Activated naive CD4-positive, alpha-beta T cell treated with anti-CD3 and anti-CD28 coated beads, Interleukin-2, amount 50 U/mL, for 72 hours (primary cell): ENCODE measurements at regions not wholly inside any gene's neighbourhood (a gene's known extent, or its start where the extent isn't known, plus 50 kb on each side); places are given as distances from the start of the nearest gene placed in this dataset.

ENCODE experiments used
- ATAC-seq, 2 donors: fragments of 150-1000 bp; cut with Tn5 transposase; 2 replicates each; pipeline ENCODE4 v1.10.0; 2021; ENCODE audit warnings: mild to moderate bottlenecking in 2 of 2, moderate library complexity in 2 of 2
- DNase-seq, 2 donors: peaks; one replicate each; pipeline ENCODE4 v3.0.0; 2021 to 2022; ENCODE audit warnings: low spot score in 2 of 2
- H3K27ac Mint-ChIP-seq, 2 donors: one replicate each; pipeline ENCODE4 v1.8.0; 2022; ENCODE audit warnings: mild to moderate bottlenecking in 2 of 2, mixed read lengths in 2 of 2
- H3K36me3 Mint-ChIP-seq, 2 donors: one replicate each; pipeline ENCODE4 v1.8.0; 2022; ENCODE audit warnings: mixed read lengths in 2 of 2
- H3K9me3 Mint-ChIP-seq, 2 donors: one replicate each; pipeline ENCODE4 v1.8.0; 2022; ENCODE audit warnings: mixed read lengths in 2 of 2

DNA sequence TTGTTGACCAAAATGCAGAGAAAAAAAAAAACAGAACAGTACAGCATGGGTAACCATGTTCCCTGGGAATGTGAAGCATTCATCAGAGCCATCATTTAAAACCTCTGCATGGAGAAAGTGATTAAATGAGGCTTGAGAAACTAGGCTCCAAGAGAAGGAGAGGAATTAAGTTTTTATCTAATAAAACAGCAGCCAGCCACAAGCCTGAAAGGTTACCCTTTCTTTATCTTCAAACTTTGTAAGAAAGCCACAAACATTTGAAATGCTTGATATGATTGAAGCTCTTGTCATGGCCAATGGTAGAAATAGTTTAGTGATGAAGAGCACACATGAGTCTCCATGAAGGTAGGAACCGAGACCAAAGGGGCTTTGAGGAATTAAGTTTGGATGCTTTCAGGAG lies 144.9 kb upstream of the SYT1 start:
- Mint-ChIP-seq H3K27ac (no peak overlapping the region), H3K9me3 (peaks cover 7 to 15% of the 10 kb centered on the region in 2 donors), H3K36me3 (no peaks in the 10 kb centered on the region)
- no peak for DNase-seq
- no peak for ATAC-seq

DNA sequence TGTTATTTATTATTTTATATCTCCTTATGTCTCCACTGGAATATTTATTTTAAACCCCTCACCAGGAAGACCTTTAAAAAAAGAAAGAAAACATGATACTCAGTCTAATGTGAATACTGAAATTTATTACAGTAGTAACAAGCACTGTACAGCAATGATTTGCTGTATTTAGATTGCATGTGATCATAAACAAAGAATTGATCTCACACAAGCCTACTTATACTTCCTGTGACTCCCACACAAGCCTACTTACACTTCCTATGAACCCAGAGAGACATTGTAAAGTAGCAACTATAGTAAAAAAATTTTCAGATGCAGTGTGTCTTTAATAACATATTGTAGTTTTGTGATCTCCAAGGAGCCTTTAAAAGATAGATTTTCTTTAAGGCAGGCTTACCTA lies 142.7 kb upstream of the SYT1 start:
- H3K27ac Mint-ChIP-seq = no peak overlapping the region
- no peaks in the 10 kb centered on the region for H3K36me3 Mint-ChIP-seq
- ATAC-seq = no peak
- H3K9me3 Mint-ChIP-seq = peaks cover 11 to 20% of the 10 kb centered on the region in 2 donors
- DNase-seq = no peak

DNA sequence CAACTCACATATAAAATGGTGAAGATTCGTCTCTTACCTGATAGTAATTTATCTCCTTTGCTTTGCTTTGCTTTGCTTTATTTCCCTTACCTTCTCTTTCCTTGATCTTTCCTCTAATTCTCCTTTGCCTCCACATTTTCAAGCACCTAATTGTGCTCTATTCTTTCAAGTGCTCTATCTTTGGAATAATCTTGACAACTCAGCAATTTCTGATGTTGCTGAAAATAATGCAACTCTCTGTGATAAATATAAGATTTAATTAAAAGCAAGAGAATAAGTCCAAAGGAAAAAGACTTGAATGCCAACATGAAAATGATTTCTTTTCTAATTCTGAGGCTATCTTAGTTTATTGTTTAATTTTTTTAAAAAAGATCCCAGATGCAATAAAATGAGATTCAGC lies 139.5 kb upstream of the SYT1 start:
- no peak overlapping the region for H3K27ac Mint-ChIP-seq
- H3K9me3 Mint-ChIP-seq = peaks cover 9 to 15% of the 10 kb centered on the region in 2 donors
- H3K36me3 Mint-ChIP-seq = no peaks in the 10 kb centered on the region
- ATAC-seq = no peak
- no peak for DNase-seq

DNA sequence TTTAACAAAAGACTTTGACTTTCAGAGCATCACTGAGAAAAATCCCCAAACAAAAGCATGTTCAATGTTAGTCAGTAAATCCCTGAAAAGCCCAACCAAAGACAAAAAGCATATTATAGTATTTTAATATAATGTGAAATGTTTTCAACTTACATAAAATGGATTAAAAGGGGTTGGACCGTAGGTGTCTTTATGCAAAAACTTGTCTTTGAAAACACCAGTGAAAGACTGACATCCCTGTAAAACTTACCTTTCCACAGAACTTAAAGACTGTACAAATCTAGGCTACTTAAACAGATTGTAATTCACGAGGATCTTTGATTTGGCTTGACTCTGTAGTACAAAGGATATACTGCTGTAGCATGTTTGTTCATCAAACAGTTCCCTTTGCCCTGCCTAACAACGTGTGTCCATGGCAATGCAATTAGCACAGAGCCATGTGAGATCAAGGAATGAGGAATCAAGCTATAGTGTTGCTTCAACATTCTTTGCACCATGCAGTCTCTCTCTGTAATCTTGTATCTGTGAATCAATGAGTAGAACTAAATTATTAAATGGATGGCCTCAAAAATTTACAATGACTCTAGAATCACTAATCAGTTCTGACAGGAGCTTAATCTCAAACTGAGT lies 138.5 kb upstream of the SYT1 start:
- Mint-ChIP-seq H3K9me3 (peaks cover 9 to 13% of the 10 kb centered on the region in 2 donors), H3K27ac (no peak overlapping the region), H3K36me3 (no peaks in the 10 kb centered on the region)
- ATAC-seq (no peak), DNase-seq (no peak)

DNA sequence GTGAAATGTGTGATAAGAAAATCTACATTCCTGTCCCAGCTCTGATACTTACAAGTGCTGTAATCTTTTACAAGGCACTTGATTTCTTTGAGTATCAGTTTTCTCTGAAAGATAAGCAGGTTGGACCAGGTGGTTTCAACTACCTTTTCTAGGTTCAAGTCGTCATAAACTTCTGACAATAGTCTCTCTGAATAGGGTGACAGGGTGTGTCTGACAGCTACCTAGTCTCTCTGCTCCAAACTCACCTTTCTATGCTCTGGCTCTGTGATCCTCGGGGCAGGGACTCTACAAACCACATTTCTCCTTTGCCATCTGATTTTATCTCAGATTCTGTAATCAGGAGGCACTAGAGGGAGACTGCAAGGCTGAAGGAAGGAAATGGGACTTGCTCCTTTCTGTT lies 137.7 kb upstream of the SYT1 start:
- DNase-seq = no peak
- ATAC-seq = no peak
- Mint-ChIP-seq H3K9me3 (peaks cover 10% of the 10 kb centered on the region in 2 donors), H3K27ac (no peak overlapping the region), H3K36me3 (no peaks in the 10 kb centered on the region)

DNA sequence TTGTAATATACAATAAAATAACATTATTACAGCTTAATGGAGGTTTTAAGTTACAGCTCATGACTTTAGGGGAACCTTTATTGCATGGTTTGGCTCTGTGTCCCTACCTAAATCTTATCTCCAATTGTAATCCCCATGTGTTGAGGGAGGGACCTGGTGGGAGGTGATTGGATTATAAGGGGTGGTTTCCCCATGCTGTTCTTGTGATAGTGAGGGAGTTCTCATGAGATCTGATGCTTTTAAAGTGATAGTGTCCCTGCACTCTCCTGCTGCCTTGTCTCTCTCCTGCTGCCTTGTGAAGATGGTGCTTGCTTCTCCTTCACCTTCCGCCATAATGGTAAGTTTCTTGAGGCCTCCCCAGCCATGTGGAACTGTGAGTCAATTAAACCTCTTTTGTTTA lies 132.1 kb upstream of the SYT1 start:
- ATAC-seq = no peak

DNA sequence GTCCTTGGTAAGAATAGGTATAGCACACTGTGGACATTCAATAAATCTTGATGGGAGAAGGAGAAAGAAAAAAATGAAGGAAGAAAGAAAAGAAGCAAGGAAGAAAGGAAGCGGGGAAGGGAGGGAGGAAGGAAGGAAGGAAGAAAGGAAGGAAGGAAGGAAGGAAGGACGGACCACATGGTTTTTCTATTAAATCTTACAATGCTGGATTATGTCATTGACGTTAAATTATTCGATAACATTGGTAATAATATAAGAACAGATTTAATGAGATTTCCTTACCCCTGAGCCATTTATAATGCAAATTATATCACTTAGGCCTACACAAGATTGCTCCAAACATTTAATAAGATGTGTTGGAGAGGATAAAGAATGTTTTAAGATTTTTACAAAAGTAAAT lies 124.9 kb upstream of the SYT1 start:
- no peaks in the 10 kb centered on the region for H3K36me3 Mint-ChIP-seq
- H3K9me3 Mint-ChIP-seq = peaks cover 9 to 23% of the 10 kb centered on the region in 2 donors
- DNase-seq = no peak
- no peak for ATAC-seq
- no peak overlapping the region for H3K27ac Mint-ChIP-seq

More for the DNA sequence above, 132.1 kb upstream of the SYT1 start:
- no peak for DNase-seq
- Mint-ChIP-seq H3K36me3 (no peaks in the 10 kb centered on the region), H3K27ac (no peak overlapping the region), H3K9me3 (peaks cover 10 to 14% of the 10 kb centered on the region in 2 donors)

DNA sequence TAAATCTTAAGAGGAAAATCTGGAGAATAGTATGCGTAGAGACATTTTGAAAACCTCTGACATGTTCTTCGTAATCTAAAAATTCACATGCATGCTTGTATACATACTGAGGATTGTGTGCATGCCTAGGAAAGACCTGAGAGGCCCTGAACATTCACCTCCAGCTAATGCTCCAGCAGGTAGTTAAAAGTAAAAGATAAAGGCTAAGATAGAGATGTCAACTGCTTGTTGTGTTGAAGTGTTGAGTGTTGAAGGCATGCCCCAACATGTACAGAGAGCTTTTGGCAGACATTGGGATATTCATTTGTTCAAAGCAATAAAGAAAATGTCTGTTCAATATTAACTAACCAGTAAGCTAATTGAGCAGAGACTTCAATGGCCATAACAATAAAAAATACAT lies 118.6 kb upstream of the SYT1 start:
- no peak for DNase-seq
- Mint-ChIP-seq H3K36me3 (no peaks in the 10 kb centered on the region), H3K9me3 (peaks cover 19 to 24% of the 10 kb centered on the region in 2 donors), H3K27ac (no peak overlapping the region)
- no peak for ATAC-seq

DNA sequence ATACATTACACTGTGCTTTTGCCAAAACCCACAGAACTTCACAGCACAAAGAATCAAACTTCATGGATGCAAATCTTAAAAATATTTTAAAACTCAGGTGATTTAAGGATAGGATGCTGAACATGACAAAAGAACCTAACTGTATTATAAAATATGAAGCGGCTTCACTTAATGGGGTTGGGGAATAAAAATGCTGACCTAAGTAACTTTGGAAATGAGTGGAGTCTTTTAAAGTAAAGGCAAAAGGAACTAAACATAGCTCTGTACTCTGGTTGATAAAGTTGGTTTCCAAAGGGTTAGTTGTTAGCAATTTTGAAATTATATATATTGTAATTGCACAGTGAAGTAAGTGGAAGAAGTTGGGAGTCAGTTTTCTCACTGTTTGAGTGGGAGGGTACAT lies 111.5 kb upstream of the SYT1 start:
- ATAC-seq = no peak
- DNase-seq = no peak
- Mint-ChIP-seq H3K27ac (no peak overlapping the region), H3K36me3 (no peaks in the 10 kb centered on the region), H3K9me3 (peaks cover 9 to 14% of the 10 kb centered on the region in 2 donors)

DNA sequence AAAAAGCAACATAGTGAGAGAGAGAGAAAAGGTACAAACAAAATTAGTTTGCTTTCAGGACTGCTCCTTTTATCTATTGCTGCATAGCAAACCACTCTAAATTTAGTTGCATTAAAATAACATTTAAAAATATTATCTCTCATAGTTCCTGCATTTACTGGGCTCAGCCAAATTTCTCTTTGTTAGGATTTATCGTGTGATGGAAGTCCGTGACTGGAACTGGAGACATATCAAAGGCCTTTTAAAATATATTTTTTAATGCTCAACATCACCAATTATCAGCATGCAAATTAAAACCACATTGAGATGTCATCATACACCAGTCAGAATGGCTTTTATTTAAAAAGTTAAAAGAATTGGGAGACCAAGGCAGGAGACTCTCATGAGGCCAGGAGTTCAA lies 107.6 kb upstream of the SYT1 start:
- Mint-ChIP-seq H3K36me3 (no peaks in the 10 kb centered on the region), H3K27ac (no peak overlapping the region), H3K9me3 (peaks cover 10 to 28% of the 10 kb centered on the region in 2 donors)
- DNase-seq (no peak), ATAC-seq (no peak)

DNA sequence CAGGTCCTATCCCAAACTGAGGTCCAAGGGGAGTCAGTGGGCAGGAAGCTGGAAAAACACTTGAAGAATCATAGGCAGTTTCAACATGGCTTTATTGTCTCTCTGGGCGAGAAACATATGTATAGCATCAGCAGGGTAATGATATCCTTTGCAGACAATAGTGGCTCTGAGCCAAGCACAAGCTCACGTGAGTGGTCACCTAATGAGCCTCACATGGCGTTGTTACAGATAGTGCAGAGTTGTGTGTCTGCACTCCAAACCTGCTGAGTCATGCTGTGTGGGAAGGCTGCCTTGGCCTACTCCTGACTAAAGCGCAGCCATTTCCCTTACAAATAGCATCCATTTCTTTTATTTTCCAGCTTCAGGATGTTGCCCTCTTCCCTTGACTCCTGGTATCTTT lies 105.2 kb upstream of the SYT1 start:
- Mint-ChIP-seq H3K27ac (no peak overlapping the region), H3K9me3 (peaks cover 15 to 35% of the 10 kb centered on the region in 2 donors), H3K36me3 (no peaks in the 10 kb centered on the region)
- ATAC-seq (no peak), DNase-seq (no peak)

DNA sequence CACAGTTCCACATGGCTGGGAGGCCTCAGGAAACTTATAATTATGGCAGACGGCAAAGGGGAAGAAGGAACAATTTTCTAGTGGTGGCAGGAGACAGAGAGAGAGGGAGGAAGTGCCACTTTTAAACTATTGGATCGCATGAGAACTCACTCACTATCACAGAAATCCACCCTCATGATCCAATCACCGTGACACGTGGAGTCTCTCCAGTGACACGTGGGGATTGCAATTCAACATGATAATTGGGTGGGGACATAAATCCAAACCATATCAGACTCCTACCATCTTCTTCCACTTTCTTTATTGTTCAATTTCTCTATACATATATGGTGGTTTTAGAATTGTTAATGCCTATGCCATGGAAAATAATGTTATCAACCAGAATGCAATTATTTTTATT lies 103.7 kb upstream of the SYT1 start:
- ATAC-seq = no peak
- H3K9me3 Mint-ChIP-seq = peaks cover 12 to 32% of the 10 kb centered on the region in 2 donors
- no peak for DNase-seq
- no peak overlapping the region for H3K27ac Mint-ChIP-seq
- H3K36me3 Mint-ChIP-seq = no peaks in the 10 kb centered on the region

DNA sequence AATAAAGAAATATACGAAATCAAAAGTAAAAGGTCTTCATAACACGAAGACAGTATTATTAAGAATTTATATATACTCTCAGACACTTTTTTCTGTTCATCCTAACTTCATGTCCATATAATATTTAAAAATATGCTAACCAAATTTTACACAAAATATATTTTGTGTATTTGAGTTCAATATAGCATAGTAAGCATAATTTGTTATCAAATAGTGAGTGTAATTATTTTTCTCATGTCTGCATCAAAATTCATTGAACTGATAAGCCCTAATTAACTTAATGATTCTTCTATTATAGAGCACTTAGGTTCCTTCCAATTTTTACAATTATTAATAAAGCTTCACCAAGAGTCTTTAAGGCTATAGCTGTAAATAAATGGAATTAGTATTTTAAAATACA lies 99.7 kb upstream of the SYT1 start:
- no peaks in the 10 kb centered on the region for H3K36me3 Mint-ChIP-seq
- no peak for DNase-seq
- no peak for ATAC-seq
- no peak overlapping the region for H3K27ac Mint-ChIP-seq
- peaks cover 18 to 22% of the 10 kb centered on the region in 2 donors for H3K9me3 Mint-ChIP-seq

DNA sequence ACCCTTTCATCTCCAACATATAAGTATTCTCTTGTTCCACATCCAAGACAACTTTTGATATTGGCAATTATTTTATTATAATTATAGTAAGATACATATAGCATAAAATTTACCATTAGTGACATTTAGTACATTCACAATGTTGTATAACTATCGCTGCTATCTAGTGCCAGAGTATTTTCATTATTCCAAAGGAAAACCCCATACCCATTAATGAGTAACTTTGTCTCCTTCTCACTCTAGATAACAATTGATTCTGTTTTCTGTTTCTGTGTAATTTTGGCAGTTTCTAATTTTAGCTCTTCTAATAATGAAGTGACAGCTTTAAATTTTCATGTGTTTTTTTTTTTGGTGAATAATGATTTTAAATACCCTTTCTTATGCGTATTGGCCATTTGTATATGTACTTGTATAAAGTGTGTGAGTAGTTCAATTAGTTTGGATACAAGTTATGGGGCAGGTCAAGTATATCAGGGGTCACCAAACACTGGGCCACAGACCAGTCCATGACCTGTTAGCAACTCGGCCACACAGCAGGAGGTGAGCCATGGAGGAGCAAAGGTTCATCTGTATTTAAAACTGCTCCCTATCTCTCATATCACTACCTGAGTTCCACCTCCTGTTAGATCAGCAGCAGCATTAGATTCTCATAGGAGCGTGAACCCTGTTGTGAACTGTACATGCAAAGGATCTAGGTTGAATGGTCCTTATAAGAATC lies 97.2 kb upstream of the SYT1 start:
- no peak for DNase-seq
- Mint-ChIP-seq H3K27ac (no peak overlapping the region), H3K9me3 (peaks cover 17 to 22% of the 10 kb centered on the region in 2 donors), H3K36me3 (no peaks in the 10 kb centered on the region)
- no peak for ATAC-seq

DNA sequence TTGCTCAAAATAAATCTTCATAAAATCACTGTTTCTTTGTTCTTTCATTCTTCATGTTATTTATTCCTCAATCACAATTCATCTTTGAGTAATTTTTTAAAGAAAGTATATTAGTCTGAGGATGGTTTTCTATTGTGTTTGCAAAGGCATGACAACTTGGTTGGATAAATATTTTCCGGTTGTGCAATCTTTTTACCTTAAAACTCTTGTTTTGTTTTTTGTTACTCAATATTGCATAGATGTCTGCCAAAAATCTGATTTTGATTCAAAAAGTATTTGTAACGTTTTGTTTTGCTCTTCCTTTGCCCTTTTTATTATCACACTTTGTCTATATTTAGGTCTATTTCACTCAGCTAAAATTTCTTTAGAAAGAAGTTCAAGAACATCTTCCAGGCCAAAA lies 86.2 kb upstream of the SYT1 start:
- DNase-seq = no peak
- Mint-ChIP-seq H3K9me3 (peaks cover 7 to 11% of the 10 kb centered on the region in 2 donors), H3K36me3 (no peaks in the 10 kb centered on the region), H3K27ac (no peak overlapping the region)
- no peak for ATAC-seq

DNA sequence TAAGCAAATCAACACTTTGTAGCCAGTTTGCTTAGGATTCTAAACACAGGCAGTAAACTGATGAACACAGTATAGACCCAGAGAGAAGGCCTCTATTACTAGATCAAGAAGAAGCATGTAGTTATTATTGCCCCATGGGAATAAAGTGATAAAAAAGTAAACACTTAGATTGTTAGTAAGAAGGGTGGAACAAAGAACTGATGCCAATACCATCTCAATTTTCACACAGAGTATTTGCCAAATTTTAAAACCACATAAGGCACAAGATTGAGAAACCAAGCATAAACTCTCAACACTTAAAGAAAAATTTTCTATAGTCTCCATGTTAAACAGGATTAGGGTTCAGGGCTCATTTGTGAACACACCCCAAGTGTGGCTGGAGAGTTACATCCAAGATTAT lies 77.0 kb upstream of the SYT1 start:
- no peaks in the 10 kb centered on the region for H3K36me3 Mint-ChIP-seq
- H3K9me3 Mint-ChIP-seq = peaks cover 0 to 10% of the 10 kb centered on the region in 2 donors
- H3K27ac Mint-ChIP-seq = no peak overlapping the region
- no peak for ATAC-seq
- DNase-seq = no peak

DNA sequence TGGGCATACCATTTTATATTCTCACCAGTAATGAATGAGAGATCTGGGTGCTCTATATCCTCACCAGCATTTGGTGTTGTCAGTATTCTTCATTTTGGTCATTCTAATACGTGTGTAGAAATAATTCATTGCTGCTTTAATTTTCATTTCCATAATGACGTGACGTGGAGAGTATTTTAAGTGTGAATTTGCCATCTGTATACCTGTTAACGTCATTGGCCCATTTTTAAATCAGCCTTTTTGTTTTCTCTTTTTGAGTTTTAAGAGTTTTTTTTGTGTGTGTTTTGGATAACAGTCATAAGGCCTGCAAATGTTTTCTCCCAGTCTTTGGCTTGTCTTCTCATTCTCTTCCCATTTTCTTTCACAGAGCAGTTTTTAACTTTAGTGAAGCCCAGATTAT lies 74.4 kb upstream of the SYT1 start:
- peaks cover 7 to 18% of the 10 kb centered on the region in 2 donors for H3K9me3 Mint-ChIP-seq
- ATAC-seq = no peak
- DNase-seq = no peak
- peaks cover 0 to 6% of the 10 kb centered on the region in 2 donors for H3K36me3 Mint-ChIP-seq
- H3K27ac Mint-ChIP-seq = no peak overlapping the region

DNA sequence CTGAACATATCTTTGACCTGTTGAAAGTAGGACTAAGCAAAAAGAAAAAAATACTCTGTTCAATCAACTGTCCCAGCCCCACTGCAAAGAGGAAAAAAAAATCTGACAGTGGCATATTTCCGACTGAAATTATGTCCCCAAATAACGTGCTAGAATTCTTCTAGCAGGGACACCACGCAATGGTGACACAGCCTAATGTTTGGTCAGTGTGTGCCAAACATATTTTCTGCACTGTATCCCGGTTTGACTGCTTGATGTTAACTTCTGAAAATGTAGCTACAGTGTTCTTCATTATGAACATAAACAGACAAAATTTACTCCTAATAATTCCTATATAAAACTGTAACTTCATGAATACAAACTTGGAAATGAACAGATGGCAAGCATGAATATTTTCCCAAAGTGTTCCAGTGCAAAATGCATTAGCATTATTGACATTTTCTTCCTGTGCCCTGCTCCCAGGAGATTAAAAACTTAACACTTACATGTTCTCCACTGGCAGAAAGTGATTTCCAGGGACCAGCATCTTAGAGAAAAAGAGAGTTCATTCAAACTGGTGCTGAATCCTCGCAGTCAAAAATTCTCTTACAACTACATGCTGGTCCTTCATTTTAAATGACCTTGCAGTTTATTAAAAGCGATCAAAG lies 72.4 kb upstream of the SYT1 start:
- H3K9me3 Mint-ChIP-seq = peaks cover 7 to 23% of the 10 kb centered on the region in 2 donors
- no peak overlapping the region for H3K27ac Mint-ChIP-seq
- DNase-seq (no peak), ATAC-seq (no peak)
- peaks cover 0 to 6% of the 10 kb centered on the region in 2 donors for H3K36me3 Mint-ChIP-seq
